ENCODE measurements at regions not wholly inside any gene's neighbourhood (a gene's known extent, or its start where the extent isn't known, plus 50 kb on each side); places are given as distances from the start of the nearest gene placed in this dataset.

DNA sequence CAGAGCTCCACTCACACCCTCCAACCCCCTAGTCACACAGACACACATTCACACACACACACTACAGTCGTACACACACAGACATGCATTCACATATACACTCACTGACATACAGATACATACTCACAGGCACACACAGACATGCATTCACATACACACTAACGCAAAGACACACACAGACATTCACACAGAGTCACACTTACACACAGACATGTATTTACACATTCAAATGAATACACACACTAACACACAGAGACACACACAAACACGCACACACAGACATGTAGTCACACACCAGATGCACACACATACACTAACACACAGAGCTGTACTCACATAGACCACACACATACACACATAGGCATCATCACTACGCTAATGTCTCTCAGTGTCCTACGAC lies 58.0 kb upstream of the MYL10 start:
- no peak for TF ChIP-seq RNF2 (IDR thresholded peaks at IDR 0.05; ENCODE audit: borderline replicate concordance, low read depth, low read length, missing control alignments, poor library complexity, severe bottlenecking)
- no peak for TF ChIP-seq YY1 (IDR thresholded peaks at IDR 0.05; ENCODE audit: low read depth, low read length)
- TF ChIP-seq, protein P1, sequence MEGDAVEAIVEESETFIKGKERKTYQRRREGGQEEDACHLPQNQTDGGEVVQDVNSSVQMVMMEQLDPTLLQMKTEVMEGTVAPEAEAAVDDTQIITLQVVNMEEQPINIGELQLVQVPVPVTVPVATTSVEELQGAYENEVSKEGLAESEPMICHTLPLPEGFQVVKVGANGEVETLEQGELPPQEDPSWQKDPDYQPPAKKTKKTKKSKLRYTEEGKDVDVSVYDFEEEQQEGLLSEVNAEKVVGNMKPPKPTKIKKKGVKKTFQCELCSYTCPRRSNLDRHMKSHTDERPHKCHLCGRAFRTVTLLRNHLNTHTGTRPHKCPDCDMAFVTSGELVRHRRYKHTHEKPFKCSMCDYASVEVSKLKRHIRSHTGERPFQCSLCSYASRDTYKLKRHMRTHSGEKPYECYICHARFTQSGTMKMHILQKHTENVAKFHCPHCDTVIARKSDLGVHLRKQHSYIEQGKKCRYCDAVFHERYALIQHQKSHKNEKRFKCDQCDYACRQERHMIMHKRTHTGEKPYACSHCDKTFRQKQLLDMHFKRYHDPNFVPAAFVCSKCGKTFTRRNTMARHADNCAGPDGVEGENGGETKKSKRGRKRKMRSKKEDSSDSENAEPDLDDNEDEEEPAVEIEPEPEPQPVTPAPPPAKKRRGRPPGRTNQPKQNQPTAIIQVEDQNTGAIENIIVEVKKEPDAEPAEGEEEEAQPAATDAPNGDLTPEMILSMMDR (IDR thresholded peaks at IDR 0.05; ENCODE audit: control extremely low read depth in 1 of 3, insufficient read depth in 1 of 3, low read depth in 1 of 3, low read length in 3 of 3), result no peak
- TF ChIP-seq SIN3A (conservative IDR thresholded peaks at IDR 0.05 in 1 of 2, IDR thresholded peaks at IDR 0.05 in 1 of 2; ENCODE audit: low read depth in 1 of 2, low read length in 2 of 2), result no peak
- no peak for TF ChIP-seq CEBPB (IDR thresholded peaks at IDR 0.05; ENCODE audit: low read depth, low read length)
- no peak for TF ChIP-seq EGR1 (IDR thresholded peaks at IDR 0.05; ENCODE audit: borderline replicate concordance, low read depth, low read length)
